GM21529 (cell line): ENCODE measurements at regions not wholly inside any gene's neighbourhood (a gene's known extent, or its start where the extent isn't known, plus 50 kb on each side); places are given as distances from the start of the nearest gene placed in this dataset.
"Not testable (repeated sequence)": the region's sequence is repeated elsewhere in the genome, so short reads cannot be mapped to it uniquely, and the experiment has no call there.

Experiments used
- ATAC-seq: cut with Tn5 transposase; IDR thresholded peaks from one replicate; pipeline ENCODE4 v1.9.1; 2021; ENCODE audit not compliant: unreplicated experiment

GRCh38 chr3:11739706-11740105, 96.0 kb upstream of the VGLL4 start:
- no peak for ATAC-seq

GRCh38 chr3:11739123-11739522, 95.4 kb upstream of the VGLL4 start:
- no peak for ATAC-seq

DNA sequence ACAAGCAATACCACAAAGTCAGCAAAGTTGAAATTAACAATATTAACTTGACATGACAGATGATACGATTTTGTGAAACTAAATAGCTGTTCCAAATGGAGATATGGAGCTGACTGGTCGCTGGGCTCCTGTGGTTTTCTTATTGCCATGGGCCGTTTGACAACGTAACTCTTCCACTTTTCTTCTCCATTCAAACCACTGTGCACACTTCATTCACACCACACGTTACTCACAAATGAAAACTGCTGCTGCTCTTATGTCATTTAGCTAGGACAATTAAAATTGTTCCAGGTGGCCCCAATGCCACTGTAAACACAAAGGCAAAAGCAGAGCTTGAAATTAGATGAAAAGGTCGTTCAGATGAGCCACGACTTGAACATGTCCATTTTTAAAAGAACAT, 94.0 kb upstream of the VGLL4 start:
- ATAC-seq, result no peak

DNA sequence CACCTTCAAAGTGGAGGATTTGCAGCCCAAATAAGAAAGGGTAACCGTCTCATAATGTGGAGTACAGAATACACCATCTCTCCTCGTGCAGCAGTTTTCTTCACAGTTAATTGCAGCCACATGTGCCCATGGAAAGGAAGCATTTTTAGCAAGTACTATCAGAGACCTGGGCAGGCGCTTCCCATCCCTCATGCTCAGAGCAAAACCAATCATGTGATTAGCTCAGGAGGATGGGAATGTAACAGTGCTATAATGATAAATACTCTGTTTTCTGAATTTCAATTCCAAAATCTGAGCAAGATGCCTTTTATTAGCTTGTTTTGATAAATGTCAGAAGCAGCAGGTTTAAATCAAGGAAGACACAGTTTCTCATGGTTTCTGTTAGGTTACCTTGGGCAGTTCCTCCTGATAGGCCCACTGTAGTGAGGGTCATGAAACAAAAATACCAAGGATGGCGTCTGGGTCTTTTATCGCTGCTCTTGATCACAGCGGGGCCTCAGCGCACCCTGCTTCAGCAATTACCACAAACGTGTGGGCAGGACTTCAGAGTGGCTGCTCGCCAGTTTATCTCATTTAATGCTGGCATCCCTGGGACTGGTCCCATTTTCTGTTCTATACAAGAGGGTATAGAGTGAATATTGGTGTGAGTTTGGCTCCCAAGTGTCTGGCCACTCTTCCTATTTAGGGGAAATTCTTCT, 92.6 kb upstream of the VGLL4 start:
- no peak for ATAC-seq

GRCh38 chr3:11735638-11736037, 91.9 kb upstream of the VGLL4 start:
- no peak for ATAC-seq

- not testable (repeated sequence) for ATAC-seq
Measured at GRCh38 chr3:11735111-11735510, 91.4 kb upstream of the VGLL4 start.

DNA sequence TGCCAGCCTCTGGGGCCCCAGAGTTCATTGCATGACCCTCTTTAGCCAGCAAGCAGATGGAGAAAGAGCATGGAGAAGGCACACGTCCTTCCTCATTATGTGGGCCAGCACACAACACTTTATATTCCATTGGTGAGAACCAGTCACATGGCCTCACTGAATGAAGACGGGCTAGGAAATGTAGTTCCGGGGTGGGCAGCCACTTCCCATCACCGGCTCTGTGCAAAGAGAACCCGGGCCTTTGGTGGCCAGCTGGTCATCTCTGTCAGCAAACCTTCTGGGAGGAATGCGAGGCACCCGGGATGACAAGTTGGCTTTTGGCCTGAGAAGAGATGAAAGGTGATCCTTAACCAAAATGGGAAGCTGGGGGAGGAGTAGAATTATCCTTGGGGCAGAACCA, 90.2 kb upstream of the VGLL4 start:
- no peak for ATAC-seq

DNA sequence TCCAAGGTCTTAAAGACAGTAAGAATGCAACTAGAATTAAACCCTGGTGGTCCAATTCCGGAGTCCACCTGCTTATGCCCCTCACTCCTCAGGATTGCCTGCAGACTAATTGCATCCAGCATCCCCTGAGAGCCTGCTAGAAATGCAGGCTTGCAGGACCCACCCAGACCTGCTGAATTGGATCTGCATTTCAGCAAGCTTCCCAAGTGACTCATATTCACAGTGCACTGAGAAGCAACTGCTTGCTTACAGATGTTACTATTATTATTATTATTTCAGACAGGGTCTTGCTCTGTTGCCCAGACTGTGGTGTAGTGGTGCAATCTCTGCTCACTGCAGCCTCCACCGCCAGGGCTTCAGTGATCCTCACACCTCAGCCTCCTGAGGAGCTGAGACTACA, 83.5 kb upstream of the VGLL4 start:
- ATAC-seq, result no peak

- no peak for ATAC-seq
Measured at GRCh38 chr3:11726146-11726545, 82.4 kb upstream of the VGLL4 start.

DNA sequence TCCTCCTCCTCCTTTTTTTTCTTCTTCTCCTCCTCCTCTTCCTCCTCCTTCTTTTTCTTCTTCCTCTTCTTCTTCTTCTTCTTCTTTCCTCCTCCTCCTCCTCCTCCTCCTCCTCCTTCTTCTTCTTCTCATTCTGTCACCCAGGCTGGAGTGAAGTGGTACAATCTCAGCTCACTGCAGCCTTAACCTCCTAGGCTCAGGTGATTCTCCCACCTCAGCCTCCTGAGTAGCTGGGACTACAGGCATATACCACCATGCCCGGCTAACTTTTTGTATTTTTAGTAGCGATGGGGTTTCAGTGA, 81.6 kb upstream of the VGLL4 start:
- ATAC-seq, result not testable (repeated sequence)

- ATAC-seq, result peak; percentile 53
Measured at GRCh38 chr3:11724615-11725339, 81.1 kb upstream of the VGLL4 start.

DNA sequence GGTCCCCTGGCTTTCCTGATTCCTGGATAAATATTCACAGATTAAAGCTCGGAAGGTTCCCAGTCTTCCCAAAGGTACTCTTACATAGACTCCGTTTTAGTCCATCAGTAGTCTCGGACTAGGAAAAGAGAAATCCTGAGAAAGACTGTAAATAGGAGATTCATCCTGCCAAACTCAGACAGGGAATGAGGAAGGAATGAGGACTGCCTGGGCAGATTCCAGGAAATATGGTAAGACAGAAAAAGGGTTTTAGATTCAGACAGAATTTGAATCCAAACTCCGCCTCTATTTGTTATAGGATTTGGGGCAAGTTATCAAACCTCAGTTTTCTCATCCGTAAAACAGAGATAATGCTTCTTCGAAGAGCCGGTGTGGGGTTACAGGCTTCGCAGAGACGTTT, 77.8 kb upstream of the VGLL4 start:
- no peak for ATAC-seq

GRCh38 chr3:11720917-11721411, 77.2 kb upstream of the VGLL4 start:
- ATAC-seq, result no peak

DNA sequence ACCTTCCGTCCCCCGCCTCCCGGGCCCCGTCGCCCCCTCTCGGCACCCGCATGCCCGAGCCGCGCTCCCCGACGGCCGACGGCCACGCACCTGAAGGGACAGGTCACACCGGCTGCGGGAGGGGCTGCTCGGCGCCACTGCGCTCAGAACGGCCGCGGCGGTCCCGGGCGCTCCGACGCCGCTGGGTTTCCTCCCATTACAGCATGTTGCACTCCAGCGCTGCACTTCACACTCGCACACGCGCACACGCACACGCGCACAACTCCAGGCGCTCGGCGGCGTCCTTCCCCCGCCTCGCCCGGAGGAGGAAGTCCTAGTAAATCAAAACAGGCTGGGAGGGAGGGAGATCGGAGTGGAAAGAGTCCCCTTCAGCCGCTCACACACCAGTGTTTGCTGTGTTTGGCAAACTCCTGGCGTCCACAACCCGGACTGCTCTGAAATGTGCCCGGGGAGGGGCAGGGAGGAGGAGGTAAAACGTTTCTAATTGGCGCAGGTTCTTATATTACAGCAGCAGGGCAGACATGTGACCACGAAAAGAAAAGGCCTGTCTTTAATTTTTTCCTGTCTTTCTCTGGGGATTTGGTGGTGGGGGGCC, 76.7 kb upstream of the VGLL4 start:
- ATAC-seq, result peak; percentile 35

DNA sequence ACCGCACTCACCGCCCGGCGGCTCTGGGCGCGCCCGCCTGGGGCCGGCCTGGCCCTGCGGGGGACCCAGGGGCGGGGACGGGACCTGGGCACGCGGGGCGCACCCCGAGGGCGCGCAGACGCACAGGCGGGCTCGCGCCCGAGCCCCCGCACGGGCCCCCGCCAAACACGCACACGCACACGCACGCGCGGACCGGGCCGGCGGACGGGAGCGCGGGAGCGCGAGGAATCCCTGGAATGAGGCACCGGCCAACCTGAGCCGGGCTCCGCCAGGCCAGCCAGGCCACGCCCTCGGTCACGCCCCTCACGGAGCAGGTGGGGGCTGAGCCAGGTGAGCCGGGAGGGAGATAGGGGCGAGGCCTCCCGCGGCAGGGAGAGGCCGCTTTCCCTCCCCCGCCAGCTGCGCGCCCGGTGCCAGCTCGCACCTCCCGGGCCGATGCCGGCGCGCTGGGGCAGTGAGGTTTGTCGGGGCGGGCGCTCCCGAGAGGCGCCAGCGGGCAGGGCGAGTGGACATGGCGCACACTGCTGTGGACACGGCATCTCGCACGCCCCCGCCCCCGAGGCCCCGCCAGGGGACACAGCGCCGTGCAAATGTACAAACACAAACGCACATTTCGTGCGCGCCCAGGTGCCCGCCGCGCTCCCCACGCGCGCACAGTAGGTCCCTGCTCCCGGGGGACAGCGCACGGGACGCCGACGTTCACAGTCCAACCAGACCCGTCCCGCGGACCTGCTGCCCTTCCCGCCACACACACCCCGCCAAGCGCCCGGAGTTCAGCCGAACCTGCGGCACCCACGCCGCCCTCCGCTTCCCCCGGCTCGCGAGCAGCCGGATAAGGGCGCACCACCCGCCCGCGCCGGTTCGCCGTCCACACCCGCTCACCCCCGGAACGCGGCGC, 75.9 kb upstream of the VGLL4 start:
- peak; percentile 70 for ATAC-seq

DNA sequence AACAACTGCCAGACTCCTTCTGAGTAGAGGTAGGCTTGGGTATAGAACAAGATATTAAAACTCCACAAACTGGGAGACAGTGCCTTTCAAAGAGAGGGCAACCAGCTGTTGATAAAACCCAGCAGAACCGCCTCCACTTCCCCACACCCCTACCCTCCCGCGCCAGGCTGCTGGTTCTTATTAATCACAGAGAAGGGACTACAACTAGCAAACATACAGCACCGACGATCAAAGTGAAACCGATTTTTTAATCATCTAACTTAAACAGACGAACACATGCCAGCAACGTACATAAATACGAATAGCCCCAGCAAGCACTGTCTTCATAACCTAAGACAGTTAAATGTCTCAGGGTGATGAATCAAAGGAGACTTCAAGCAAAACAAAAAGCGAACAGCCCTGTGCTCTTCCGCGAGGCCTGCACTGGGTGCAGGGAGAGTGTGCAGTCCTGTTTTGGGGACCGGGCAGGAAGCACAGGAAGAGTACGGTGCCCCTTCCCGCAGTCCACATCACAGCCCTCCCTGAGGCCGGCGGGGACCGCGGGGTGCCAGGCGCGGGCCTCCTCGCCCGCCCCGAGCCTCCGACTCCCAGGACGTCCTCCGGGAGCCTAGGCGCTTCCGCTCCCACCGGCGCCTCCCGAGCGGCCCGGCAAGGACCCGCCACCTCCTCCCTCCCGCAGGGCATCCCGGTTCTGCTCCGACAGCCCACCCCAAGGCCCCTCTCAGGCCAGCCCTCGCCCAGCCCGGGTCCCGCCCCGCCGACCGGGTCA, 75.1 kb upstream of the VGLL4 start:
- ATAC-seq, result peak; percentile 23

DNA sequence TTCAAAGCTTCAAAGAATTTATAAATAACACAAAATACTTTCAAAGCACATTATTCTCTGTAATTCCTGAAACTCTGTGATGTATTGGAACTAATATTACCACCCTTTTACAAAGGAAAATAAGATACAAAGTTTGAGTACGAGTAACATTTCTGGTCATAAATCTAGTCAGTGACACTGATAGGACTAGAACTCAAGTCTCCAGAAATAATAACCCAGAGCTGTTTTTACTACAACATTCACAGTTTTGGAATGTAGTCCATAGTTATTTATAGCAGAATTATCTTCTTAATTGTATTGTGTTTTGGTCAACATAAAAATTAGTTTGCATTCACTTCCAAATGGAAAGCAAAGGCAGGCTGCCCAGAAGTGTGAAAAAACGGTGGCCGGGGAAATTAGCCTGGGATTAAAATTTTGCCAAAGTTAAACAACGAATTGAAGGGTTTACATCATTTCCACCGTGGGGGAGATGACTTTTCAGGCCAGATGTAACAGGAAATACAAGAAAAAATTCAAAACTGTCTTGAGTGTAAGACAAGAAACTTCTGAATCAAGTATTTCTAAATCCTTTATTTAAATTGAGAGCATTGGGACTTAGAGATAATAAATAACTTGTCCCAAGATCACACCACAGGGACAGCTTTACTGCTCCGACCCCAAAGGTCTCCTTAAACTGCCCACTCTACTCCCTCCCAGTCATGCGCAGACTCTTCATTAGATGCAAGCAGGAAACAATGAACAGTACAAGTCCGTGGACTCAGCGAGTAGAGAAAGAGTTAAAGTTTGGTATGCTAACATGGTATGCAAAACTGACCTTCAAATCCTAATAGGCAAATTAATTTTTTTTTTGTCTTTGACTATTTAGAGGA, 74.3 kb upstream of the VGLL4 start:
- peak; percentile 15 for ATAC-seq

DNA sequence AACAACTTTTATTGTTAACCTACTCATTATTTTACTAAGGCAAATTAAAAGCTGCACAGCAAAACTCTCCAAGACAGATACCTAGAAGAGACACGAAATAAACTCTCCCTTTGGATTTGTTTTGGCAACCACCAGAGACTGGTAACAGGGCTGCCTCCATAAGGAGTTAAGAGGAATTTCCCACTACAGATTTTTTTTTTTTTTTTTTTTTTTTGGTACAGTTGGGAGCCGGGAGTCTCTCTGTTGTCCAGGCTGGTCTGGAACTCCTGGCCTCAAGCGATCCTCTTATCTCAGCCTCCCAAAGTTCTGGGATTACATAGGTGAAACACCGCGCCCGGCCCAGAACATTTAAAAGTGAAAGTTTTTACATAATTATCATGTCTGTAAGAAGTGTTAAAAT, 73.6 kb upstream of the VGLL4 start:
- ATAC-seq, result no peak

GRCh38 chr3:11716573-11717290, 73.0 kb upstream of the VGLL4 start:
- no peak for ATAC-seq
